Heart right ventricle (tissue), 16 donors: ENCODE measurements at regions not wholly inside any gene's neighbourhood (a gene's known extent, or its start where the extent isn't known, plus 50 kb on each side); places are given as distances from the start of the nearest gene placed in this dataset.

Experiments
- ATAC-seq, 8 donors: fragments of 200-7000 bp; cut with Tn5 transposase; one replicate each; pipeline ENCODE4 v1.9.1; 2020; ENCODE audit warnings: mild to moderate bottlenecking in 8 of 8, moderate library complexity in 8 of 8, moderate number of reproducible peaks in 1 of 8
- DNase-seq, 2 donors: peaks; one replicate each; pipeline ENCODE4 v3.0.0-alpha.2; 2020
- H3K27ac ChIP-seq, 10 donors: fragments of 200-600 bp; sonication (generic) in 2 of 10; one replicate each; pipeline versions ENCODE4 v1.5.0 to v1.8.0; 2020 to 2022; ENCODE audit warnings: mild to moderate bottlenecking in 3 of 10
- H3K27me3 ChIP-seq, 7 donors: fragments of 200-600 bp; one replicate each; pipeline ENCODE4 v1.8.0; 2021 to 2022; ENCODE audit warnings: mild to moderate bottlenecking in 2 of 7
- H3K36me3 ChIP-seq, 9 donors: fragments of 200-600 bp; sonication (generic) in 1 of 9; one replicate each; pipeline versions ENCODE4 v1.5.0 to v1.8.0; 2020 to 2022; ENCODE audit warnings: mild to moderate bottlenecking in 2 of 9
- H3K4me1 ChIP-seq, 9 donors: fragments of 200-600 bp; sonication (generic) in 1 of 9; one replicate each; pipeline versions ENCODE4 v1.5.0 to v1.8.0; 2020 to 2022; ENCODE audit warnings: mild to moderate bottlenecking in 4 of 9
- H3K4me3 ChIP-seq, 10 donors: fragments of 200-600 bp; sonication (generic) in 2 of 10; one replicate each; pipeline versions ENCODE4 v1.5.0 to v1.8.0; 2020 to 2022; ENCODE audit warnings: mild to moderate bottlenecking in 7 of 10, moderate library complexity in 2 of 10
- H3K9me3 ChIP-seq, 11 donors: fragments of 200-600 bp in 10 of 11; sonication (generic) in 2 of 11; one replicate each; pipeline versions ENCODE4 v1.5.0 to v1.8.0; 2013 to 2022; ENCODE audit warnings: mild to moderate bottlenecking in 2 of 11, control low read depth in 1 of 11, moderate library complexity in 1 of 11
- CTCF ChIP-seq, 9 donors: fragments of 200-600 bp; sonication (generic) in 2 of 9; IDR thresholded peaks; one replicate each; pipeline versions ENCODE4 v1.5.0 to v1.8.0; 2021 to 2022; ENCODE audit warnings: antibody characterized with exemption in 9 of 9, mild to moderate bottlenecking in 5 of 9, moderate library complexity in 1 of 9
- WGBS, 2 donors: extraction: QIAGEN DNeasy Blood & Tissue Kit; methylation state at CpG; one replicate each; pipeline ENCODE4 v1.1.7; 2013; ENCODE audit warnings: inconsistent platforms in 1 of 2; 5-methylcytosine and 5-hydroxymethylcytosine counted together
- intact Hi-C, 10 donors: fragments of 100-400 bp; cut with DNase I; formaldehyde crosslinking; loops; one replicate each; pipeline versions ENCODE4 v1.11.1 to v1.14.2; 2022
- donor health status: Arrhythmogenic right ventricular cardiomyopathy.
- donor health status: ischemic (EF 13 %, LVEDD 7.1; RV severe dilation, severe dysfunction).
- donor health status: healthy with polysubstance abuse.
- donor health status: DM: no; HTN: yes; CAD: no.
- donor health status: DM: no; HTN: no; CAD: no.
- donor health status: ischemic (EF 25% LVEDD 6.9; RV normal size, moderate dysfunction).
- donor health status: ischemic (EF 25% LVEDD 5.7; RV mildly dilated, moderate dysfunction).
- donor health status: healthy.
- donor health status: DM: yes; HTN: yes; CAD: no.
- donor health status: Ischemic cardiomyopathy.
- donor health status: ischemic (EF 35%, LVEDD 5.7; RV mildly dilated, moderate dysfunction).
- donor health status: nonischemic (EF 11% LVEDD 7.7; RV severe dilation, severe dysfunction).
- donor health status: DM: yes; HTN: yes; CAD: no.
- donor health status: PGD.
- donor health status: ischemic (EF 29% LVEDD 5.4; RV normal size, mild dysfunction).
- donor health status: nonischemic (EF 23%, LVEDD 6.1; RV moderate dilation, normal function).

DNA sequence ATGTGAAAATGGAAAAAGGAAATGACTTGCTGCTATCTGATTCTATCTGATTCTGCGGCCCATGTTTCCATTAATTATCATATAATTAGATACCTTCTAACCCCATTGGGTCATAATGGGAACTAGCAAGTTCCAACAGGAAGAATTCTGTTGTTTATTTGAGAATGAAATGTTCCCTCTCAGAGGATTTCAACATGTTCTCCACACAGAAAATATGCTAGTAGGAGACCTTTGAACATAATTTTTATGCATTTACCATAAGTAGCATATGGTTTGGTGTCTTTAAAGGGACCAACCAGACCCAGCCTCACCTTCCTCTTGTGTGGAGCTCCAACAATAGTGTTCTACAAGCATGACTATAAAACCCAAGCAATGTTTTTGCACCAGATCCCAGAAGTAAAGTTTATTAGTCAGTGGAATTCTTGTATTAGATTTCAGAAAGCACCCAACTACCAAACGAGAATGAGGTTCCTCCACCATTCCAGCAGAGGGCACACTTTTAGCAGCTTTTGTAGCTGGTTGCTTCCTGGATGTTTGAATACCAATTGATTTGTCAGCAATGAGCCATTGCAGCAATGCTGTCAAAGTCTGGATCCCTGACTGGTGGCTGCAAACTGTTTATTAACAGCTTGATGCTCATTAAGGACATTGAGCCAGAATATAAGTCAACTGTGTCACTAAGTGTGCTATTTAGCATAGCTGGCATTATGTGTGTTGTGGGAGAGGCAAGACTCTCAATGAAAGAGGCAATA, 143.6 kb upstream of the GJE1 start:
- Histone ChIP-seq H3K27ac (no peak overlapping the region), H3K4me1 (no peaks in the 10 kb centered on the region), H3K27me3 (no peaks in the 10 kb centered on the region), H3K9me3 (no peaks in the 10 kb centered on the region), H3K4me3 (no peak overlapping the region), H3K36me3 (no peaks in the 10 kb centered on the region)
- ATAC-seq: no peak
- no peak for DNase-seq
- WGBS, 2 donors: 42 to 45% methylated on average over 2 of the region's 2 CpGs
- intact Hi-C loops: loop anchor here in 1 of 10 donors (10.0 kb wide), 1 partner anchor 126 kb away; no protein-coding TSS in a partner anchor
- TF ChIP-seq CTCF (IDR thresholded peaks at IDR 0.05): peak in 7 of 9 donors; percentile 34 to 59 (median 45)

- Histone ChIP-seq H3K4me1 (no peaks in the 10 kb centered on the region), H3K27me3 (peaks cover 0 to 5% (median 0%) of the 10 kb centered on the region in 7 donors), H3K4me3 (no peak overlapping the region), H3K9me3 (no peaks in the 10 kb centered on the region), H3K27ac (no peak overlapping the region), H3K36me3 (no peaks in the 10 kb centered on the region)
- no peak for ATAC-seq
- WGBS, 2 donors: 88 to 91% methylated on average over 2 of the region's 2 CpGs
- intact Hi-C loops: loop anchor here in 1 of 10 donors (10.0 kb wide), 1 partner anchor 126 kb away; no protein-coding TSS in a partner anchor
- no peak for DNase-seq
- TF ChIP-seq CTCF (IDR thresholded peaks at IDR 0.05): no peak
Measured at GRCh38 chr6:141988327-141988726, 144.4 kb upstream of the GJE1 start.

GRCh38 chr6:141986457-141986856, 146.3 kb upstream of the GJE1 start:
- 84 to 87% methylated on average over 4 of the region's 4 CpGs for WGBS, 2 donors
- no peak for ATAC-seq
- no peaks in the 10 kb centered on the region for H3K36me3 ChIP-seq
- peaks cover 0 to 5% (median 0%) of the 10 kb centered on the region in 7 donors for H3K27me3 ChIP-seq
- no peaks in the 10 kb centered on the region for H3K9me3 ChIP-seq
- no peaks in the 10 kb centered on the region for H3K4me1 ChIP-seq
- TF ChIP-seq CTCF (IDR thresholded peaks at IDR 0.05): no peak
- DNase-seq: no peak
- H3K27ac ChIP-seq: no peak overlapping the region
- intact Hi-C loops: loop anchor here in 1 of 10 donors (10.0 kb wide), 1 partner anchor 128 kb away; no protein-coding TSS in a partner anchor
- no peak overlapping the region for H3K4me3 ChIP-seq

DNA sequence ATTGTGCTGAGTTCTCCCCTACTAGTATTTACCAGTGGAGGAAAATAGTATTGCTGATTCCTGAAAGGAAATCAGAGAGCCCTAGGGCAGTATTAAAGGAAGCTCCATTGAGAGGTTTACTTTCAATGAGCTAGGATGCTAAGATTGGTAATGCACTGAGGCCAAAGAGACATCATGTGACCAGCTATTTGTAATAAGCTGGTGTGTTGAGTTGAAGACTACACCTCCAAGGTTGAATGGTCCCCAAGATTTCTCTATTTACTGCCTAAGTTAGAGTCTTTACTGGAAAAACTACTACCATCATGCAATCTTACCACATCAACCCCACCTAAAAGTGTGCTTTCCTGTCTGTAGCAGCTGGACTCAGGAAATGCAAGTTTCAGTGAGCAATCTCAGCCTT, 151.5 kb upstream of the GJE1 start:
- no peak overlapping the region for H3K4me3 ChIP-seq
- H3K27me3 ChIP-seq: peaks cover 0 to 5% (median 0%) of the 10 kb centered on the region in 7 donors
- DNase-seq (no peak), ATAC-seq (no peak)
- H3K27ac ChIP-seq: no peak overlapping the region
- H3K36me3 ChIP-seq: no peaks in the 10 kb centered on the region
- TF ChIP-seq CTCF (IDR thresholded peaks at IDR 0.05): no peak
- no peaks in the 10 kb centered on the region for H3K9me3 ChIP-seq
- no peaks in the 10 kb centered on the region for H3K4me1 ChIP-seq
- intact Hi-C loops: loop anchor here in 1 of 10 donors (10.0 kb wide), 1 partner anchor 134 kb away; no protein-coding TSS in a partner anchor
